GM19025 (cell line): ENCODE measurements at regions not wholly inside any gene's neighbourhood (a gene's known extent, or its start where the extent isn't known, plus 50 kb on each side); places are given as distances from the start of the nearest gene placed in this dataset.

Experiments
- ATAC-seq: cut with Tn5 transposase; IDR thresholded peaks from one replicate; pipeline ENCODE4 v1.9.1; 2021; ENCODE audit warnings: mild to moderate bottlenecking, low read depth, moderate library complexity; ENCODE audit not compliant: unreplicated experiment

DNA sequence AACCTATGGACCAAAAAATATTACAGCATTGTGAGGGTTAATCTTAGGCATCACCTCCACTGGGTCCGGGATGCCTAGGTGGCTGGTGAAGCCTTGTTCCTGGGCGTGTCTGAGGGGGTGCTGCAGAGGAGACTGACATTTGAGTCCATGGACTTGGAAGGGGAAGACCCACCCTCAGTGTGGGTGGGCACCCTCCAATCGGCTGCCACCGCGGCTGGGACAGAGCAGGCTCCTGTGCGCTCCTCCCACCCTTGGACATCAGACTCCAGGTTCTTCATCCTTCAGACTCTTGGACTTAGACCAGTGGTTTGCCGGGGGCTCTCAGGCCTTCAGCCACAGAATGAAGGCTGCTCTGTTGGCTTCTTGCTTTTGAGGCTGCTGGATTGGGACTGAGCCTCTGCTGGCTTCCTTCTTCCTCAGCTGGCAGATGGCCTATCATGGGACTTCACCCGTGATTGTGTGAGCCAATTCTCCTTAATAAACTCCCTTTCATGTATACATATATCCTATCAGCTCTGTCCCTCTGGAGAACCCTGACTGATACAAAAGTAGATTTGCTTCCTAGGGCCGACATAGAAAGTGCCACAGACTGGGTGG lies 113.1 kb downstream of the TTLL2 start:
- no peak for ATAC-seq

DNA sequence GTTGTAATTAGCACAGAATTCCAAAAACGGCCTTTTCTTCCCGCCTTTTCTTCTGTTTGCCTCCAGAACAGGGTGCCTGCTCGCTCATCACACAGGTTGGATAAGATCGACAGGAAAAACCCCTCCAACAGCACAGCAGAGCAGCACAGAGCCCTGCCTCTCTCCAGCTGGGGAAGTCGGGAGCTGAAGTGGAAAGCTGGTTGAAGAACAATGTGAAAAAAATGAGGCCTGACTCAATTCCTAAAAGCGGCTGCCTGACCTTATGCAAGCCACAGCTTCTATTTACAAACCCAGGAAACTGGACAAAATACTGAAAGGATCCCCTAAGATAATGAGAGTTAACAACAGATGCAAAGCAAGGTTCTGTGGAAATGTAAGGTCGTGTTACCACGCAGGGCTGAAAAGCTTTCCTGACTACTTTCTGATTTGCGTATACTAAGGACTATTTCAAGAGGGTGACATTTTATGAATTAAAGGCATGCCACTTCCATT lies 116.9 kb downstream of the TTLL2 start:
- ATAC-seq = no peak

DNA sequence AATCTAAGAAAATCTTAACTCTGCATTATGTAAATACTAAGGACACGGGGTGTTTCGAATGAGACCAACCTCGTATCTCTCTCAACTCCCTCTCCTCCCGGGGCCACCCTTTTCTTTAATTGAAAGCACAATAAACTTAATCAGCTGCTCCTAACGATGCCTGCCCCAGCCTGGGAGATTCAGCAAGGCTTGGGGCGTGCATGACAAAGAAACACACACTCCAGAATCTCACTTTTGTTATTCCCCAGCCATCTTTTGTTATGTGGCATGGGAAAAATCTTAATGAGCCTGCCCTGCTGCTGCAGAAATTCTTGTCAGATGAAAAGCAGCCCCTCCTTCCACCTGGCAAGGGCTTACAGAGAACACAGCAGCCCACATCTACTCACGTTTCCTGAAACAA lies 117.4 kb downstream of the TTLL2 start:
- ATAC-seq = no peak

DNA sequence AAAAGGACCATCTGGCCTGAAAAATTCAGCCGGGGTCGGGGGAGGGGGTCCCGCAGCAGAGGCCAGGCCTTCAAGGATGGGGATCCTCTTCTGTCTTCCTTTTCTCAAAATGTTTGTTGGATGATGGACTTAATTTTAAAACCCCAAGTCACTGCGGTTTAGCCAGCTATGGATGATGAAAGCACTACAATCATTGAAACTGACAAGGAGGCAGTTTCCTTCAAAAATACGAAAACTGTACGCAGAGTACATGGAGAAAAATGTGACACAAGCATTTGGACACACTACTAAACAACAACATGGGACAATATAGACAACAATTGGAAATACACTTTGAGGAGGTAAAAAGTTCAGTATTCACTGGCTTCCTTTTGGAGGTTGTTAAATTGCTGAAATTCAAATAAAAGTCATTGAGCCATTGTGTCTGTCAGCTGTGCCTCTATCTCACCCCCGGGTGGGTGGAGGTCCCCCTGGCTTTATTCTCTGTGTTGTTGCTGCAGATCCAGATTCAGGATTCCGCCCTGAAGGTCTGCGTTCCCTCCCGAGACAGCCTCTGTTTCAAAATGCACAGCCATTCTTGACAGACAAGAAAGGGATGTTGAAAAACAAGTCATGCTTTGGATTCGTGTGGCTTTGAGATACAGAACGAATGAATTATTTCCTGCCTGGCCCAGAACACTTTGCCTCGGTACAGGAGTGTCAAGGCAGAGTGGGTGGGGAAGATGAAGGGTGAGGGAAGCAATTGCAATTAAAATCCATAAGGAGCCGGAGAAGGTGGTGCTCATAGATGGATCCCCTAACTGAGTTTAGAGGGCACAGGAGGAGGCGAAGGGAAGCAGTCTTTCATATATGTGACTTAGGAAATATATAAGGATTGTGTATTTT lies 118.2 kb downstream of the TTLL2 start:
- ATAC-seq = no peak

DNA sequence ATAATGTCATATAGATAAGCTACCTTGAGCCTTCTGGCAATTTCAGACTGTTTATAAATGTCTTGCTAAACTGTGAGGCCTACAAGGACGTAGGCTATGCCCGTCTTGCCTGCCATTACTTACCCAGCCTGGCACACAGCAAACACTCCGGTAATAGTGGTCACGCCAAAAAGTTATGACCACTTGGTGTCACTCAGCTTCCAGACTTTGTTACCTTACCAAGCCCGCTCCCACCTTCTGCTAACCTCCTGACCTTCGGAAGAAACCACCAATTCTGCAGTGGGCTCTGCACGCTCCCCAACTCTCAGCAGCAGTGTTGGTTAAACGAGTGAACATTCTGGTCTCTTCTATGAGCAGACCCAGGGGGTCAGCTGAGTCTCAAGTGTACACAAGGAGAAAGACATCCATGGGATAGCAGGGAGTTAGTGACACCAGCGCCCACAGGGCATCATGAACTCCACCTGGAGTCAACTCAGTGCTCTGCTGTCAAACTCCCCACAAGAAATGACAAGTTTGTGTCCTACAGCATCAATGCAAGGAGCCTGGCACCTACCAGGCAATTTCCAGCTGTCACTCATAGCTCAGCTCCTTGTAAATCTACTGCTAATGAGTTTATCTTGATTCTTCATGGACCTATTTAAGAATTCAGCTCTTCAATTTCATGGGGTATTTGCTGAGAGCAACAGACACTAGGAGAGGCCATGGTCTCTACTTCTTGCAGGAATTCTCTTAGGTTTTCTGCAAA lies 119.9 kb downstream of the TTLL2 start:
- ATAC-seq = no peak

DNA sequence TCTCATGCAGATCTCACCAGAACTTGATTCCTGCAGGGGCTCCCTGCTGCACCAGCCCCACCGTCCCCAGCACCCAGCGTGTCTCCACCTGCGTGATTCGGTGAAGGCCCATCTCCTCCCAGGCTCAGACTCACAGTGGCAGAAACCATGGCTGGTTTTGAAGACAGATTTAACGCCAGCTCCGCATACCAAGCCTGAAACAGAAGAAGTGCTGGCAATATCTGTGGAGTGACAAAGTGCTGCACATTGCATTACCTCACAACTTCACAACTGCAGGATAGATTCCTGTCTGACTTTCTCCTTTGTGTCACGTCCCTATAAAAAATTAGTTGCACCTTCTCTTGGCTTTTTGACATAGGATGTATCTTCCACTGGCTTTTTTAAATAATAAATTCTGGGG lies 120.7 kb downstream of the TTLL2 start:
- no peak for ATAC-seq

DNA sequence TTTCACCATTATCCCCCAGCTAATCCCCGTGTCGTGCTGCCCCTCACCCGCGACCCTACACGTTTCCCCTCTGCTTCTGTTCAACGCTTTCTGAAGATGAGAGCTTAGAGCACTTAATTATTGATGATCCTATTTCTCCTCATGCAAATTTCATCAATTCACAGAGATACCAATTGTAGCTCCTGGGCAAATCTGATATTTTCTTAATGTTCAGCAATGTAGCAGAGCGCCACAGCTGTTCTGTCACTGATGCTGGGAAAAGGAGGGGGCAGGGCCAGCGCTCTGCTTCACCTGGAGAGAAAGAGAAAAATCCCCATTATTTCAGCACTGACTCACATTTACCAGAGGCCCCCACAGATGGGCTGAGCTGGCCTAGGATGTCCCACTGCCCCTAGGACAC lies 121.2 kb downstream of the TTLL2 start:
- ATAC-seq = no peak

DNA sequence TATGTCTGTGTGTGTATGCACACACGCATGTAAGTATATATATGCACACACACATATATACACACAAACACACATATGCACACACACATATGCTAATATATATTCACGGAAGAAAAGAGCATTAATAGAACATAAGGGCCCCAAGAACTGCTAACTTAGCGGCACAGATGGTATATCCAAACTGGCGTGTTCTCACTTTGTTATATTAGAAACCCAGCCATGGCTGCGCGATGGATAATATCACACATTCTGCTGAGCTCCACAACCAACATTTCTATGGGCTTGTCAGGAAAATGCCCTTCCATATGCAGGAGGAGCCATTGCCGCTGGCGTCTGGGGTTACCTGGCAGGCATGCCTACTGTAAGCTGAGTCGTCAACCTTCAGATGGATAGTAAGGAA lies 122.1 kb downstream of the TTLL2 start:
- ATAC-seq = no peak

DNA sequence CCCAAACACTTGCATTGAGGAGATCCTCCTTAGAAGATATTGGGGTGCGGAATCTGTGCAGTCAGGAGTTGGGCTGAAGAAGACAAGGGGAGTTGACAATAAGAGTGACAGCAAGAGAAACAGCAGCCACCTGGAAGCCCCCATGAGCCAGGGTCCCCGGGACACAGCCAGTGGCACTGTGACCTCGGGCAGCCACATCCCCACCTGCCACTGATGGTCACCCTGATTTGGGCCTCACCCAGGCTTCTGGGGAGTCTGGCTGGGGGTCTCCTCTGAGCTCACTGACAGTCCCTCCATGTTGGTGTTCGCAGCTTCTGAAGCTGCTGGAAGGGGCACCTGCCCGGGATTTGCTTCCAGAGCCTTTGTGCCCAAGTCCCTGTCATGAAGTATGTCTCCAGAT lies 123.5 kb downstream of the TTLL2 start:
- ATAC-seq = no peak

DNA sequence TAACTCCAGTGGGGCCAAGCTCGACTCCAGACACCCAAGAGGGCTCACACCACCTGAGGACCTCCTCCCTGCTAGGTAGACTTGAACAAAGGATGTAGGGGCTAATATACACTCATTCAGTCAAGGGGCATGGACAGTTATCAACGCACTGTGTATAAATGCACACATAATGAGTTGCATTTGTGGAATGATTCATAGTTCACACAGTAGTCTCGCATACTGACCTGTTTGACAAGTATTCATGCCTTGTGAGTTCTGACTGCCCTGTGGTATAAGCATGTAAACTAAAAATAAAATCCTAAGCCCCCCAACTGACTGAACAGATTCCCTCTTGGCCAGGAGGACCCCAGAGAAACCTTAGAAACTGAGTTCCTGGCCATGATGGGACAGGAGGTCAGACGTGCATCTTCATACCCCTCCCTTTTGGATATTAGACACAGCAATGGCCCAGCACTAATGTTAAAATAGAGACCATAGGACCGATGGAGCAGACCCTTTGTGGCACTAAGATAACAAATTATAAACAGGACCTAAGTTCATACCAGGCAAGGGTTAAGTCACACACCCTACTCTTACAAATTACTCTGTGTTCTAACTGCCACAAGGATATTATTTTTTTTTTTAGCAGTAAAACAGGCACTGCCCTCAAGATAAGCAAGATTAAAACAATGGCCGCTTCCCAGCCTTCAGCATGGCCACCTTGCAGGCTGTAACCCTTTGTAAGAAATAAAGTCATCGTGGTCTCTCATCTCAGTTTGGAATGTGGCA lies 124.4 kb downstream of the TTLL2 start:
- ATAC-seq = no peak

DNA sequence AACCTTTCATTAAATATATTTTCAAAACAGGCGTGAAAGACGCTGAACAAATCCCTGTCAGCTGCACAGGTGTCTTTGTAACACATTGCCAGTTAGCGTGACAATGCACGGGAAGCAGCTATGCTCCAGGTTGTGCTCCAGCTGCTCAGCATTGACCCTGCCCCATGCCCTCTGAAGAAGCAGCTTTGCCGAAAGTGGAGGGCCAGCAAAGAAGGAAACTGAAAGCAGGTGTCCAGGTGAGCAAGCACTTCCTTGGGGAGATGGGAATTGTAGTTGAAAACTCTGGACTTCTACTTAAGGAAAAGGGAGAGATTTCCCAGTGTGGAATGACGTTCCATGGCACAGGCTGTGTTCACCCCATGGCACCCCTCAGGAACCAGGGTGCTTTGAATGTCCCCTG lies 125.7 kb downstream of the TTLL2 start:
- no peak for ATAC-seq

DNA sequence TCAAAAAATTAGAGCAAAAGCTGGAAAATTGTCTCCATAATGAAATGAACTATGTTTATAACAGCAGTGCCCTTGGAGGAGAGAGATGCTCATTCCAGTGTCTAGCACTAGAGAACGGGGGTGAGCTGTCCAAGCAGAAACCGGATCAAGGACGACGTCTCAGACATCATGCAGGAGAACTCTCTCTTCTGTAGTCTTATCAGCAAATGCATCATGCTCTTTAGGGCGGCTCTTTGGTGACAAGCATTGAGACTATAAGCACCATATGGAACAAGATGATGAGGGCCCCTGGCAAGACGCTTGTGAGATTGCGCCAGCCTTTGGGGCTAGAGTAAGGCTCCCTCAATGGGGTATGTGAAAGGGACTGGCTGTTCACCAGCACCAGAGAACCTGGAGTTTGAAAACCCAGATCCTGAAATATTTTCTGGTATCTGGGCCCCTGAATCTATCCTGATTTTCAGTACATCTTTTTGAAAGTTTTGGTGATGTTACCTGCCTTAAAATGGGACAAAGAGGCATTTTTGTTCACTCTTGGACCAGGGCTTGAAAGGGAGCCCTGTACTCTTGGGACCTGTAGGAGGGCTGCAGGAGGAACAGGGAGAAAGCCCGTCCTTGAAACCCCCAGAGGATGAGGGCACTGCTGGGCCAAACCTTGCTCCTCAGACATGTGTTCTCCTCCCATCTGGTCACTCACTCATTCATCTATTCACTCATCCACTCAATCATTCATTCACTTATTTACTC lies 127.6 kb downstream of the TTLL2 start:
- no peak for ATAC-seq

DNA sequence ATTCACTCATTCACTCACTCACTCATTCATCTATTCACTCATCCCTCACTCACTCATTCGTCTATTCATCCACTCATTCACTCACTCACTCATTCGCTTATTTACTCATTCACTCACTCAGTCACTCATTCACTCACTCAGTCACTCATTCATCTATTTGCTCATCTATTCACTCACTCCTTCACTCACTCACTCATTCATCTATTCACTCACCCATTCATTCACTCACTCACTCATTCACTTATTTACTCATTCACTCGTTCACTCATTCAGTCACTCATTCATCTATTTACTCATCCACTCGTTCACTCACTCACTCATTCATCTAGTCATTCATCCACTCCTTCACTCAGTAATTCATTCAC lies 128.2 kb downstream of the TTLL2 start:
- ATAC-seq = no peak

DNA sequence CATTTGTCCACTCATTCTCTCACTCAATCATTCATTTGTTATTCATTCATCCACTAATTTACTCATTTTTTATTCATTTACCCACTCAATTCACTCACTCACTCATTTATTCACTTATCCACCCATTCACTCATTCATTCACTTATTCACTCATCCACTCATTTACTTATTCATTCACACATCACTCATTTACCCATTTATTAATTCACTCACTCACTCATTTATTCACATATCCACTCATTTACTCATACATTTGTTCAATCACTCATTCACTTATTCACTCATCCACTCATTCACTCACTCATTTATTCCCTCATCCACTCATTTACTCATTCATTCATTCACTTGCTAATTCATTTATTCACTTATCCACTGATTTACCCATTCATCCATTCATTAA lies 129.1 kb downstream of the TTLL2 start:
- no peak for ATAC-seq

DNA sequence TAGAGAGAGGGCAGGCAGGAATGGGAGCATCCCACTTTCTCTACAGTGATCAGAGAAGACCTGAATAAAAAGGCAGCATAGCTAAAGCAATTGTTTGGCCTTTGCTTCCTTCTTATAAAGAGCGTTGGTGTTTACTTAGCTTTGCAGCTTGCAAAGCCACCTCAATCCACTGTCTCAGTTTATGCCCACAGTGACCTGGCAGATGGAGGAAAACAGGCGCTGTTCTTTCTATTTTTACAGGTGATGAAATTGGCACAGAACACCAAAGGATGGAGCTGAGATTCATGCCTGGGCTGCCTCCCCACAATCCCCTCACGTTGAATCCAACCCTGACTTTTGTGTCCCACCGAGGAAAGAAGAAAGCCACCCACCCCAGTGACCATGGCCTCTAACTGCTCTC lies 130.5 kb downstream of the TTLL2 start:
- ATAC-seq = no peak

DNA sequence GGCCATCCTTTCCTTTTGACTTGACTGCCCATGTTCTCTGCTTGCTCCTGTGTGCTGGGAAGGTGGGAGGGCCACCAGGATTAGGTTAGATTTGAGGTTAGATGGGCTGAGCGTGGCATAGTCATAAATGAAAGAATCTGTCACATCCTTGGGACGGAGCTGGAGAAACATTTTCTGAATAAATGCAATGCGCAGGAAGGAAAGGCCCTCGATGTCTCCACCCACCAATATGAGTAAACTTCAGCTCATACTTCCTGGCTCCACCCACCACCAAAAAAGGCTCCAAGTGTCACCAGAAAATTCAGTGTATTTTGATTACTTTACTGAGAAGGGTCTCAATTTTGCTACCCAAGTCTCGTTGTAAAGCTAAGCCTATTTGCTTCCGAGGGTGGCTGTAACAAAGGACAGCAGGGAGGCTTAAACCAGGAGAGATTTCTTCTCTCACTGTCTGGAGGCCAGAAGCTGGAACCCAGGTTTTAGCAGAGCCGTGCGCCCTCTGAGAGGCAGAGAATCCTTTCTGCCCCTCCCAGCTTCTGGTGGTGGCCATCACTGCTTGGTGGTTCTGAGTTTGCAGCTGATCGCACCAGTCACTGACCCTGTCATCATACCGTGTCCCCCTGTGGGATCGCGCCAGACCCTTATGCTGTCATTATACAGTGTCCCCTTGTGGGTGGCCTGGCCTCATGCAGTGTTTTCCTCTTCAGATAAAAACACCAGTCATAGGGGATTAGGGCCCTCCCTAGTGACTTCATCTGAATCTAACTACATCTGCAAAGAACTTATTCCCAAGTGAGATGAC lies 137.8 kb downstream of the TTLL2 start:
- ATAC-seq = no peak

DNA sequence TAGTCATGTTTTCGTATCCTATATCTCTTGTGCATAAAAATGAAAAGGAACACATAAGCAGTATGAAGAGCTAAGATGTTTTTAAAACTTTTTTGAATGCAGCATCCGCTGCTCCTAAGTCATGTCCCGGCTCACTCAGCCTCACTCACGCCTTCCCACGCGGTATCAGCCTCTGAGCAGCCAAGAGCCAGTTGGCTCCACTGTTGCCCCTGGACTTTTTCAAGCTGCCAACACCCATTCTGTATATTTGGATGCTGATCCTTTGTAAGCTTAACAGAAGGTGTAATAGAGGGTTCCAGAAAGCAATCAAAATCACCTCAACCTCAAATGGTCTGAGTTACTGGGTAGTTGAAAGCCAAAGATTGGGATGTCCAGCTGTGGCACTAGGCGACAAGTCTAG lies 139.3 kb downstream of the TTLL2 start:
- ATAC-seq = no peak

DNA sequence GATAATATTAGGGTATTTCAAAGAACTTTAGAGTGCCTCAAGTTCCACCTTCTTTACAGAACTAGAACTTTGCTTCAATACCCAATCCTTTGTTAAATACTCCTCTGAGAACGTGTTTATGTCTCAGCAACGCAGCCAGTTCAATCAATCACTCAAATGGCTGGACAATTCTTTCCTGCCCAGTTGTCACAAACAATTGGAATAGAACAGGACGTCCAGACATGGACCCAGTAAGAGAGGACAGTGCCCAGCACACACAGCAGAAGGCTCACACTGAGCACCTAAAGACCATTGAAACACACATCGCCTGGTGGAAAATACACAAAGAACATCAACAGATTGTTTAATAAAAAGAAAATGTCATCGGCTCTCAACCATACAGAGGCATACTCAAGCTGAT lies 140.6 kb downstream of the TTLL2 start:
- ATAC-seq = no peak

DNA sequence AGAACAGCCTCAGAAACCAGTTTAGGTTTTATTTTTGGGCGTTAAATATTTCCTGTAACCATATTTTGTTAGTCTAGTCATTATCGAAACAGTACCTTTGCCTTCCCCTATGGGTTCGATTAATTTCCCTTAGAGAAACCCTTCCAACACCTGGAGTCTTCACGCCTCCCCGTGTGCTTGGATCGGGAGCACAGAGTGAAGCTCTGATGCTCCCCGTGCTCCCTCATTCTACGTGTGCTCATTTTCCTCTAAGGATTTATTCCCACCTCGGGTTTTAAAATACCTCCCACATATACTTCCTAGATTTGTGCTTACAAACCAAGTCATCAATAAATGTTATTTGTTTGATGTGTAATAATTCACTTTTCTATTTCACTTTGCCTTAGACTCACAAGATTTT lies 142.4 kb downstream of the TTLL2 start:
- no peak for ATAC-seq
